GM19043 (cell line): ENCODE measurements at regions not wholly inside any gene's neighbourhood (a gene's known extent, or its start where the extent isn't known, plus 50 kb on each side); places are given as distances from the start of the nearest gene placed in this dataset.

ENCODE experiments used
- ATAC-seq: cut with Tn5 transposase; IDR thresholded peaks from one replicate; pipeline ENCODE4 v1.9.1; 2021; ENCODE audit warnings: low read depth; ENCODE audit not compliant: unreplicated experiment

GRCh38 chr10:36711361-36711760, 414.0 kb upstream of the ANKRD30A start:
- no peak for ATAC-seq

GRCh38 chr10:36704124-36704523, 421.3 kb upstream of the ANKRD30A start:
- no peak for ATAC-seq

- no peak for ATAC-seq
Measured at GRCh38 chr10:36703179-36703578, 422.2 kb upstream of the ANKRD30A start.

- ATAC-seq: no peak
Measured at GRCh38 chr10:36700123-36700522, 425.3 kb upstream of the ANKRD30A start.

GRCh38 chr10:36692759-36693158, 432.6 kb upstream of the ANKRD30A start:
- ATAC-seq: no peak

GRCh38 chr10:36688717-36689116, 436.7 kb upstream of the ANKRD30A start:
- no peak for ATAC-seq

- no peak for ATAC-seq
Measured at GRCh38 chr10:36683421-36683820, 442.0 kb upstream of the ANKRD30A start.

- no peak for ATAC-seq
Measured at GRCh38 chr10:36681751-36682632, 443.4 kb upstream of the ANKRD30A start.

GRCh38 chr10:36679554-36679953, 445.8 kb upstream of the ANKRD30A start:
- ATAC-seq: no peak

- ATAC-seq: no peak
Measured at GRCh38 chr10:36677431-36677768, 448.0 kb upstream of the ANKRD30A start.

- no peak for ATAC-seq
Measured at GRCh38 chr10:36676756-36677430, 448.5 kb upstream of the ANKRD30A start.

- ATAC-seq: no peak
Measured at GRCh38 chr10:36676321-36676720, 449.1 kb upstream of the ANKRD30A start.

- no peak for ATAC-seq
Measured at GRCh38 chr10:36675458-36675880, 449.9 kb upstream of the ANKRD30A start.

GRCh38 chr10:36671607-36672006, 453.8 kb upstream of the ANKRD30A start:
- ATAC-seq: no peak

- ATAC-seq: no peak
Measured at GRCh38 chr10:36670621-36671402, 454.6 kb upstream of the ANKRD30A start.

GRCh38 chr10:36669615-36670352, 455.6 kb upstream of the ANKRD30A start:
- no peak for ATAC-seq

GRCh38 chr10:36666451-36666850, 458.9 kb upstream of the ANKRD30A start:
- ATAC-seq: no peak

GRCh38 chr10:36662571-36662970, 462.8 kb upstream of the ANKRD30A start:
- ATAC-seq: no peak

GRCh38 chr10:36650274-36650673, 475.1 kb upstream of the ANKRD30A start:
- ATAC-seq: no peak

- no peak for ATAC-seq
Measured at GRCh38 chr10:36647540-36647939, 477.9 kb upstream of the ANKRD30A start.

- ATAC-seq: no peak
Measured at GRCh38 chr10:36640626-36641025, 484.8 kb upstream of the ANKRD30A start.
